ENCODE measurements at regions not wholly inside any gene's neighbourhood (a gene's known extent, or its start where the extent isn't known, plus 50 kb on each side); places are given as distances from the start of the nearest gene placed in this dataset.
A peak's percentile ranks its signal among the peaks of the same experiment; 100 is the strongest.

DNA sequence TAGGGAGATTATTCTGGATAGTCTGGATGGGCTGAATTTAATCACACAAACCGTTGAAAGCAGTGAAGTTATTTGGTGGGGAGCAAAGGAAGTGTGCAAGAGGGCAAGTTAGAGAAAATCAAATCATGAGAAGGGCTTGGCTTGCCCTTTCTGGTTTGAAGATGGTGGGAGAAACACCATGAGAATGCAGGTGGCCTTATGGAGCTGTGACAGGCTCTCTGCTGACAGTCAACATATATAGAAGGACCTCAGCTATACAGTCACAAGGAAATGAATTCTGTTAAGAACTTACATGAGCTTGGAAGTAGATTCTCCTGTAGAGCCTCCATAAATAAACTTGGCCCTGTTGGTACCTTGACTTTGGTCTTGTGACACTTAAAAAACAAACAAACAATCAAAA is 72.3 kb downstream of the GMNC start:
- no peak for DNase-seq (ENCODE audit: low read depth)

- DNase-seq (ENCODE audit: low read depth): no peak
These were observed 75.6 kb downstream of the GMNC start for GRCh38 chr3:190786898-190787297.

GRCh38 chr3:190785047-190785446 is 77.4 kb downstream of the GMNC start:
- DNase-seq (ENCODE audit: low read depth): no peak

DNA sequence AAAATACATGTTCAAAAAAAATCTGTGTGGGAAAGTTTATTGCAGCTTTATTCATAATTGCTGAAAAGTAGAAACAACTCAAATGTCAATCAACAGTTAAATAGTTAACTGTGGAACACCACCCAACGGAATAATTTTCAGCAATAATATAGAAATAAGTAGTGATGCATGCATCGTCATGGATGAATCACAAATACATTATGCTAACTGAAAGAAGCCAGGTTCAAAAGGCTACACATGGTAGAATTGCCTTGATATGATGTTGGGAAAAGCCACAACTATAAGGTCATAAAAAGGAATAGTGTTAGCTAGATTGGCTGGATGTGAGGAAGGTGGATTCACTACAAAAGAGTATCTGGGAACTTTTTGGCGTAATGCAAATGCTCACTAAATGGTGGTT is 82.0 kb downstream of the GMNC start:
- no peak for DNase-seq (ENCODE audit: low read depth)

- DNase-seq (ENCODE audit: low read depth): no peak
These were observed 87.9 kb downstream of the GMNC start for GRCh38 chr3:190774633-190775032.

DNA sequence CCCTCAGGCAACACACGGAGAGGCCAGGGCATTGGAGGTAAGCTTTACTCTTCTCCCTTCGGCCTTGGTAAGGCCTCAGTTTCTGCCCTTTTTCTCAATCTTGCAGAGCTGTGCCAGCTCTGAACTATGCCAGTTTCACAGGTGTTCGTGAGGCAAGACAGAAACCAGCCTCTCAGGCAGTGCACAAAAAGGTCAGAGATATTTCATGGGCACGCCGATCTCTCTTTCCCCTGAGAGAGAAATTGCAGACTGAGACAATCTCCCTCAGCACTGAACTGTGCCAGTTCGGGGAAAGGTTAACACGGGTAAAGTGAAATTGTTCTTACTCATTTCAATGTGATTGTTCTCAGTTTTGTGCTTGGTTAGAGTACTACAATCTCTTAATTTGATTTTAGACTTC is 88.5 kb downstream of the GMNC start:
- no peak for DNase-seq (ENCODE audit: low read depth)

GRCh38 chr3:190772831-190773230 is 89.7 kb downstream of the GMNC start:
- DNase-seq (ENCODE audit: low read depth): no peak

- no peak for DNase-seq (ENCODE audit: low read depth)
These were observed 93.6 kb downstream of the GMNC start for GRCh38 chr3:190768891-190769290.

GRCh38 chr3:190767851-190768250 is 94.6 kb downstream of the GMNC start:
- DNase-seq (ENCODE audit: low read depth): no peak

- DNase-seq (ENCODE audit: low read depth): no peak
These were observed 98.0 kb downstream of the GMNC start for GRCh38 chr3:190764231-190765134.

DNA sequence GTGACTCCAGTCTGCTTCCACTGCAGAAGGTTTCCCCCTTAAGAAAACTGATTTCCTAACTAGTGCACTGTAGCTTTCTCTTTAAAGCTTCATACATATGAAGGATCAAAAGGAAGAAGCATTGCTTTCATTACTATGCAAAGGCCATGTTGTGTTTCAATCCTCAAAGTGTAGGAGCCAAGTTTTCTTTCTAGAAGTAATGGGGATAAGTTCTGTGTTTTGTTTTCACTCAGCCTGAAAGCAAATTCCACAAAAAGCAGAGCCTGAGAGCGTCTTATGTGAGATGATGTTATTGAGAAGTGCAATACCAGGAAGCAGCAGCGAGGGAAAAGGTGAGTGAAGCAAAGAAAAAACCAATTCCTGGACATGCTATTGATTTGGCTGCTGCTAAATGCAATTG is 99.7 kb downstream of the GMNC start:
- DNase-seq (ENCODE audit: low read depth): no peak

- DNase-seq (ENCODE audit: low read depth): peak; percentile 61
These were observed 114.9 kb downstream of the GMNC start for GRCh38 chr3:190747571-190747970.

GRCh38 chr3:190746986-190747385 is 115.5 kb downstream of the GMNC start:
- peak; percentile 34 for DNase-seq (ENCODE audit: low read depth)

DNA sequence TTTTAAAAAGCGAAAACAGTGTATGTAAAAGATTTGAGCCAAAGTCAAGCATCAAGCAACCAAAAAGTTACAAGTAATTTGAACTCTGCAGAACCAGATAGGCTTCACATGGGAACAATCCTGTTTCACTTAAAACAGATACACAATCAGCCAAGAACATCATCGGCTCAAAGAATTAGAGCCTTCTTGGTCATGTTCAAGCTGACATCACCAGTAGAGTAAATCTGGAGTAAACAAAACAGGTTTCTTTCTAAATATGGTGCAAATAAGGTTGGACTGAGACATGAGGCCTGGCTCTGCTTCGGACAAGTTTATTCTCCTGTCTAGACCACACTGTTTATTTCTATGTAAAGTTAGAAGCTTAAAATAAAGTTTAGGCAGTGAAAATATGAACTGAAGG is 116.0 kb downstream of the GMNC start:
- peak; percentile 3 for DNase-seq (ENCODE audit: low read depth)

DNA sequence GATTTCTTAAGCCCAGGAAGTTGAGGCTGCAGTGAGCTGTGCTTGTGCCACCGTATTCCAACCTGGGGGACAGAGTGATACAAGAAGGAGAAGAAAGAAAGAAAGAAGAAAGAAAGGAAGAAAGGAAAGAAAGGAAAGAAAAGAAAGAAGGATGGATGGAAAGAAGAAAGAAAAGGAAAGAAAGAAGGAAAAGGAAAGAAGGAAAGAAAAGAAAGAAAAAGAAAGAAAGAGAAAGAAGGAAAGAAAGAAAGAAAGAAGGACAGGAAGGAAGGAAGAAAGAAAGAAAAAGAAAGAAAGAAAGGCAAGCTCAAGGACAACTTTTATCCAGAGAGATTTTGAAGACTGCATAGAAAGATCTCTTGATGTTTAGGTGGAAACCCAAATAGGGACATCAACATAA is 120.7 kb downstream of the GMNC start:
- no peak for DNase-seq (ENCODE audit: low read depth)

DNA sequence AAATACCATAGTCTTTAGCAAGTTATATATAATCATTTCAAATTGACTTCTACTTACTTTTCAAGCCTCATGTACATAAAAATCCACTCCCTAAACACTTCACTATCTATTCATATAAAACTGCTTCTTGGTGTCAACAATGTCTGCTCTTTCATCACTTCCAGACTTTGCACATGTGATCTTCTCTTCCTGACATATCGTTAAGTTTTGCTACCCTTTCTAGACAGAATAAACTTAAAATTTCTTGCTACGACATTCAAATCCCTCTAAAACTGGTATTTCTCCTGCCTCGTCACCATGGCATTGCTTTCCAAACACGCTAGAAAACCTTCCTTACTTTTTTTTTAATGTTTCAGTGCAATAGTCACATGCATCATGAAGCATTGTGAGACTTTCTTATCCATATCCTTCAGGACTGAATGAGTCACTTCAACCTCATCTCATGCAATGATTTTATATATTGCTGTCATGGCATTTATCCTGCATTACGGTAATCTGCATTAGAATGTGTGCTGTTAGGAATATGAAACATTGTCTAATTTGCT is 122.8 kb downstream of the GMNC start:
- DNase-seq (ENCODE audit: low read depth): no peak

DNA sequence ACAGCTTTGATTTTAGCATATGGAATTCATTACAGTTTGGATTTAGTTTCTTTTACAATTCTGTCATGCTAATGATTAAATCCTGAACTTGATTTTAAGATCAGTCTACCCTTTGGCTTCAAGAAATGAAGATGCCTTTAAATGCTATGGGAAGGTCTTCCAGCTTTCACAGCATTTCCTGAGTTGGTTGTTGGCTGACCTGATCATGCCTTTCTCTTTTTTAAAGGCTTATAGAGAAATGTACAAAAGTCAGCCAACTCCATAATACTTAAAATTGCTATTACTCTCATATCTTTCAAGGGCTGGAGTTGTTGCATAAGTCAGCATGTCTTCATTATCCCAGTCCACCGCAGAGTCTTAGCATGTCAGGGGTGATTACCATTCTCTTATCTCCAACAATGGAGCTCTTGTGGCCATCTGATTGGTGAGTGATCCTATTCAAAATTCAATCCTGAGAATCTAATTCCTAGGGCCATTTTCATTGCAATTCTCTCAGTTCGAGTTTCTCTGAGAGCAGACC is 123.8 kb downstream of the GMNC start:
- no peak for DNase-seq (ENCODE audit: low read depth)

DNA sequence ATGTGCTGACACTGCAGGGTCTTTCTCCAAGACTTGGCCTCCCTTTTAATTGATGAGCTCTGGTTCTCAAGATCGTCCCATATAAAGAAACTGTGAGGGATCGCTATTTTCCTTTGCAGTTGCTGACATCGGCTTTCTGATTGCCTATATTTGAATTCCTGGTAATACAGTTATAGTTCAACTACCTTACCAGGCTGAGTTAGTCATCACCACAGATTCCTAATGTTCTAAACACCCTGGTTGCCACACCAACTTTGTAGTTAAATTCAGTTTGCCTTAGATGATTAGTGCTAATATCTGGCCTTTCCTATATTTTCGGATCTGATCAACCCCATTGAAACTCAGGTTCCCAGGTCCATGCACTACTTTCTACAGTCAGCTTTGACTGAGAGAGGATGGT is 125.0 kb downstream of the GMNC start:
- DNase-seq (ENCODE audit: low read depth): no peak

DNA sequence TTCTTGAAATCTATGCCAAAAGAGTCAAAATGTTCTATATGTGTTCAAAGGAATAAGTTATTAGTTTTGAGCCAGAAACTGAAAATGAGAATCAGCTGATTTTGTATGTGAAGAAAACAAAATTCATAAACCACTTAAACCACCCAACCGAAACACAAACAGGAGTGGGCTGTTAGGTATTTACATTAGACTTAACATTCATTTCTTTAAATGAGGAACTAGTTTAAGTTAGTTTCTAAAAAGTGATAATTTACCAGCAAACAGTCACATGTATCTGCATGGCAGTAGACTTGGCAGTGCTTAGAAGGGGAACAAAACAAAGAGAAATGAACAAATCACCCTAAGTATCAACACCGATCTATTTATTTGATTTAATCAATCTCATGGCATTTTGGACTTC is 128.0 kb downstream of the GMNC start:
- DNase-seq (ENCODE audit: low read depth): no peak

- DNase-seq (ENCODE audit: low read depth): no peak
These were observed 128.8 kb downstream of the GMNC start for GRCh38 chr3:190733591-190734146.

GRCh38 chr3:190731596-190731995 is 130.9 kb downstream of the GMNC start:
- no peak for DNase-seq (ENCODE audit: low read depth)

- peak; percentile 85 for DNase-seq (ENCODE audit: low read depth)
These were observed 133.8 kb downstream of the GMNC start for GRCh38 chr3:190728574-190729246.

Measured in fibroblast of gingiva (primary cell).